Mesodermal cell (in vitro differentiated cells): ENCODE measurements at regions not wholly inside any gene's neighbourhood (a gene's known extent, or its start where the extent isn't known, plus 50 kb on each side); places are given as distances from the start of the nearest gene placed in this dataset.

Experiments used
- H3K27ac ChIP-seq: 2 replicates; pipeline ENCODE4 v1.7.0; 2013; ENCODE audit warnings: mild to moderate bottlenecking, low read depth, low read length, moderate library complexity; ENCODE audit not compliant: severe bottlenecking
- H3K36me3 ChIP-seq: 2 replicates; pipeline ENCODE4 v1.7.1; 2013; ENCODE audit warnings: mild to moderate bottlenecking, low read length, moderate library complexity; ENCODE audit not compliant: control insufficient read depth, insufficient read depth
- H3K4me1 ChIP-seq: one replicate; pipeline ENCODE4 v1.7.1; 2013; ENCODE audit warnings: mild to moderate bottlenecking, low read length; ENCODE audit not compliant: insufficient read depth, control insufficient read depth, poor library complexity, severe bottlenecking
- H3K4me3 ChIP-seq: 2 replicates; pipeline ENCODE4 v1.7.0; 2013; ENCODE audit warnings: low read length, control low read depth, mild to moderate bottlenecking; ENCODE audit not compliant: insufficient read depth, poor library complexity, severe bottlenecking; ENCODE audit errors: extremely low read depth
- H3K9me3 ChIP-seq: 2 replicates; pipeline ENCODE4 v1.7.1; 2013; ENCODE audit warnings: mild to moderate bottlenecking, low read length, moderate library complexity; ENCODE audit not compliant: control insufficient read depth
- WGBS, 2 experiments: methylation state at CpG; one replicate each; pipeline ENCODE4 v1.1.5; 2013; ENCODE audit warnings: missing lambda C conversion rate in 2 of 2; ENCODE audit not compliant: insufficient coverage in 2 of 2; 5-methylcytosine and 5-hydroxymethylcytosine counted together

- Histone ChIP-seq H3K27ac (no peak overlapping the region), H3K4me1 (peaks cover 4% of the 10 kb centered on the region), H3K4me3 (no peak overlapping the region), H3K9me3 (no peaks in the 10 kb centered on the region), H3K36me3 (no peaks in the 10 kb centered on the region)
- 74 to 77% methylated on average over 3 to 4 of the region's 6 CpGs for WGBS, 2 experiments
These were observed 143.0 kb upstream of the RGMA start for GRCh38 chr15:93231994-93232393.

- no peaks in the 10 kb centered on the region for H3K36me3 ChIP-seq
- H3K4me1 ChIP-seq = peaks cover 4% of the 10 kb centered on the region
- H3K4me3 ChIP-seq = no peak overlapping the region
- no peaks in the 10 kb centered on the region for H3K9me3 ChIP-seq
- 60% methylated on average over 1 of the region's 2 CpGs; no CpG with 5 or more reads in 1 of the 2 experiments for WGBS, 2 experiments
- no peak overlapping the region for H3K27ac ChIP-seq
These were observed 142.4 kb upstream of the RGMA start for GRCh38 chr15:93231261-93231925.

DNA sequence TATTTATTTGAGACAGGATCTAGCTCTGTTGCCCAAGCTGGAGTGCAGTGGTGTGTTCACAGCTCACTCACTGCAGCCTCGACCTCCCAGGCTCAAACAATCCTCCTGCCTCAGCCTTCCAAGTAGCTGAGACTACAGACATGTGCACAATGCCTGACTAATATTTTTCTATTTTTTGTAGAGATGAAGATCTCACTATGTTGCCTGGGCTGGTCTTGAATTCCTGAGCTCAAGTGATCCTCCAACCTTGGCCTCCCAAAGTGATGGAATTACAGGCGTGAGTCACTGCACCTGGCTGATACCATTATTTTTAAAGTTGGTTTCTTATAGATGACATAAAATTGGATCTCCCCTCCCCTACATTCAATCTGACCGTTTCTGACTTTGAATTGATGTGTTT lies 139.5 kb upstream of the RGMA start:
- no peaks in the 10 kb centered on the region for H3K9me3 ChIP-seq

DNA sequence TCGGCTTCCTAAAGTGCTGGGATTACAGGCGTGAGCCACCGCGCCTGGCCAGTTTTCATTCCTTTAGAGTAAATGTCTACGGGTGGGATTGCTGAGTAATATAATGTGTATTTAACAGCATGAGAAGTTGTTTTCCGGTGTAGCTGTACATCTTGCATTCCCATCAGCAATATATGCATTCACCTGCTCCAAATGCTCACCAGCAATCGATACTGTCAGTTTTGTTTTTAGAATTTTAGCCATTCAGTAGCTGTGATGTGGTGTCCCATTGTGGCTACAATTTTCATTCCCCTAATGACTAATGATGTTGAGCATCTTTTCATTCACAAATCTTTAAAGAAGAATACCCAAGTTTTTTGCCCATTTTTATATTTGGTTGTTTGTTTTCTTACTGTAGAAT lies 134.8 kb upstream of the RGMA start:
- Histone ChIP-seq H3K4me3 (no peak overlapping the region), H3K4me1 (no peaks in the 10 kb centered on the region), H3K36me3 (no peaks in the 10 kb centered on the region), H3K27ac (no peak overlapping the region), H3K9me3 (no peaks in the 10 kb centered on the region)
- WGBS, 2 experiments = no CpG with 5 or more reads among the region's 7 CpGs

More for the DNA sequence above, 139.5 kb upstream of the RGMA start:
- Histone ChIP-seq H3K4me3 (no peak overlapping the region), H3K4me1 (peaks cover 4% of the 10 kb centered on the region), H3K27ac (no peak overlapping the region), H3K36me3 (no peaks in the 10 kb centered on the region)
- WGBS, 2 experiments = 100% methylated on average over 1 of the region's 3 CpGs

GRCh38 chr15:93221759-93222158 lies 132.7 kb upstream of the RGMA start:
- no peaks in the 10 kb centered on the region for H3K9me3 ChIP-seq
- H3K4me3 ChIP-seq = no peak overlapping the region
- no peaks in the 10 kb centered on the region for H3K36me3 ChIP-seq
- H3K4me1 ChIP-seq = no peaks in the 10 kb centered on the region
- no peak overlapping the region for H3K27ac ChIP-seq
- 57 to 61% methylated on average over 1 to 2 of the region's 4 CpGs for WGBS, 2 experiments

DNA sequence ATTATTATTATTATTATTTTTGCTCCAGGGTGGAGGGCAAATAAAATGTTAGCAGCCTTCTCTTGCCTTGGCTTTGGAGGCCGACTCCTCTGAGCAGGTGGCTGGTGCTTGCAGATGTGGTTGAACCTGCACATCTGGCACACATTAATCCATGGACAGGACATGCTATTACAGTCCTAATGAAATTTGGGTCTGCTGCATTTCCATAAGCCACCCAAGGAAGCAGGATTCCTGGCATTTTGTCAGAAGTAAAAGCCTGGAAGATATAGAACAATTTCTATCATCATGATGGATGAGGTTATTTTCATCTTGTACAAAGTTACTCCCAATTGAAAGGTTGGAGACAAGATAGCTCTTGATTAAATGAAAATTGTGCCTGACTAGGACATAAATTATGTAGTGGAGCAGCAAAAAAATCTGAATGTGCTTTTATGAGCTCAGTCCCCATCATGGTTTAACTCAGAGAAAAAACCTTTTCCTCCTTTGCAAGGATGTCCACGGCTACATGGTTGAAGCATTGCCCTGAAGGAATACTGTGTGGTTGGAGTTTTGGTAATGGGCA lies 130.9 kb upstream of the RGMA start:
- whole genome bisulfite sequencing, 2 experiments = 83% methylated on average over 1 of the region's 2 CpGs; no CpG with 5 or more reads in 1 of the 2 experiments

GRCh38 chr15:93217343-93217742 lies 128.3 kb upstream of the RGMA start:
- no peaks in the 10 kb centered on the region for H3K4me1 ChIP-seq
- H3K27ac ChIP-seq = no peak overlapping the region
- no peaks in the 10 kb centered on the region for H3K9me3 ChIP-seq
- WGBS, 2 experiments = 85% methylated on average over 1 of the region's 1 CpG; no CpG with 5 or more reads in 1 of the 2 experiments
- H3K36me3 ChIP-seq = no peaks in the 10 kb centered on the region
- H3K4me3 ChIP-seq = no peak overlapping the region

More for the DNA sequence above, 130.9 kb upstream of the RGMA start:
- H3K27ac ChIP-seq = no peak overlapping the region
- H3K4me1 ChIP-seq = no peaks in the 10 kb centered on the region
- no peaks in the 10 kb centered on the region for H3K36me3 ChIP-seq
- H3K9me3 ChIP-seq = no peaks in the 10 kb centered on the region
- no peak overlapping the region for H3K4me3 ChIP-seq

DNA sequence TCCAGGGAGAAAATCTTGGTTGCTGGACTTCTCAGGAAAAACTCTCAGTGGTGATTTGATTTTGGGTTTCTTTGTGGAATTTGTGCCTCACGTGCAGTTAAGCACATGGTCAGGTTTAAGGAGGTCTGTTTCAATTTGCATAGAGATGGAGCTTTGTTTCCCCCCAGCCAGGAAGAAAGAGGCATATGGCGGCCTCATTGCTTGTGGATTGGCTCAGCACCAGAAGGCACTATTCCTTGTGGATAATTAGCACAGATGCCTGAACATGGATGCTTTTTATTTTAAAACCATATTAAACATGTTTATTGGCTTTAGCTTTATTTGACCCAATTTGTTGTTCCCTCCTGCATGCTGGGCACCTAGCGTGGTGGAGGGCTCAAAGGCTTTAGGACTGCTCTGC lies 125.1 kb upstream of the RGMA start:
- no peak overlapping the region for H3K4me3 ChIP-seq
- H3K9me3 ChIP-seq = no peaks in the 10 kb centered on the region
- no peaks in the 10 kb centered on the region for H3K4me1 ChIP-seq
- no peak overlapping the region for H3K27ac ChIP-seq
- 86 to 100% methylated on average over 1 of the region's 3 CpGs for WGBS, 2 experiments
- H3K36me3 ChIP-seq = no peaks in the 10 kb centered on the region

DNA sequence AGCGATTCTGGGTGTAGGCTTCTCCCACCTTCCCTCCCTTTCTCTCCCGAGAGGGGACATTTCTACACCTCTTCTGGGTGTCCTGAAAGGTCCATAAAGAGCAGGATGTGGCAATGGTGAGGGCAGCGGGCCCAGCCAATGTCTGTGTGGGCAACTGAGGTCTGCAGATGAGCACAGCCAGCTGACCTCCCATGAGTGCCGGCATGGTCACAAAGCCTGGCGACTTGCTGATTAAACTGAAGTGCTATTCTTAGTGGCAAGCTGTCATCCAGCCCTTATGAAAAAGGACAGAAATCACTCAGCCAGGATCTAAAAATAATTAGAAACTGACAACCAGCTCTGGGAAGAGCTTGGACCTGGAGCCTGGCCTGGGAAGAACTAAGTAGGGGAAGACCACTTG lies 124.3 kb upstream of the RGMA start:
- Histone ChIP-seq H3K4me1 (no peaks in the 10 kb centered on the region), H3K4me3 (no peak overlapping the region), H3K27ac (no peak overlapping the region), H3K36me3 (no peaks in the 10 kb centered on the region), H3K9me3 (no peaks in the 10 kb centered on the region)
- 84 to 90% methylated on average over 4 of the region's 5 CpGs for WGBS, 2 experiments

DNA sequence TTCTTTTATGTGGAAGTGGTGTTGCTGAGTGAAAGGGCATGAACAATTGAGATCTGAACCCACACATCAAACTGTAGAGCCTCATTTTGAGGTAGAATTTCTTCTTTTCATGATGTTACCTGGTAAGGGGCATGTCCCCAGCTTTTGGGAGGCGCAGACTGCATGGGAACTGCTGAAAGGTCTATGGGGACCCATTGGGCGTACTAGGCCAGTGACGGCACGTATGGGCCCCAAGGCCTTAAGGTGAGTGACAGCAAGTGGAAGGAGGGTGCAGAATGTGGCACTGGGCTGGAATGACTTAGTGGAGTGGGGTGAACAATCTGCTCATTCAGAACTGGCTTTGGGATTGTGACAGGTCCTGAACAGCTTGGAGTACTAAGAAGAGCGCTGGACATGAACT lies 123.6 kb upstream of the RGMA start:
- H3K4me3 ChIP-seq = no peak overlapping the region
- no peaks in the 10 kb centered on the region for H3K9me3 ChIP-seq
- H3K36me3 ChIP-seq = no peaks in the 10 kb centered on the region
- WGBS, 2 experiments = 95 to 96% methylated on average over 5 of the region's 5 CpGs
- H3K27ac ChIP-seq = no peak overlapping the region
- no peaks in the 10 kb centered on the region for H3K4me1 ChIP-seq

DNA sequence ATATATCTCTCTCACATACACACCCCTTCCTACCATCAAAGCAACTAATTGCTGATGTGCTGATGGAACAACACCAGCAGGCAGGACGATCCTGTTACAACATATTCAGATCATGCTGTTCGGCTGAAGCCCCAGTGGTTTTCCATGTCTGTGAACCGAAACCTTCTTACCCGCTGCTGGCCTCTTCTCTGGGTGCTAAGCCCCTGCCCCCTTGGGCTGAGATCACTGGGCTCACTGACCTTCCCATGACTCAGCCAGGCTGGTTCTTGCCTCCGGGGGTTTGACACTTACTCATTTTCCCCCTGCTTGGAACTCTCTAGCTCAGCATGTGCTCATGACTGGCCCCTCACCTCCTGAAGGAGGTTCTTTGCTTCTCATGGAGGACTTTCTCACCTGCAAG lies 122.0 kb upstream of the RGMA start:
- no peak overlapping the region for H3K4me3 ChIP-seq
- no peaks in the 10 kb centered on the region for H3K4me1 ChIP-seq
- H3K27ac ChIP-seq = no peak overlapping the region
- H3K36me3 ChIP-seq = no peaks in the 10 kb centered on the region
- no peaks in the 10 kb centered on the region for H3K9me3 ChIP-seq
- 65 to 73% methylated on average over 5 of the region's 5 CpGs for WGBS, 2 experiments
